ENCODE measurements at regions not wholly inside any gene's neighbourhood (a gene's known extent, or its start where the extent isn't known, plus 50 kb on each side); places are given as distances from the start of the nearest gene placed in this dataset.

DNA sequence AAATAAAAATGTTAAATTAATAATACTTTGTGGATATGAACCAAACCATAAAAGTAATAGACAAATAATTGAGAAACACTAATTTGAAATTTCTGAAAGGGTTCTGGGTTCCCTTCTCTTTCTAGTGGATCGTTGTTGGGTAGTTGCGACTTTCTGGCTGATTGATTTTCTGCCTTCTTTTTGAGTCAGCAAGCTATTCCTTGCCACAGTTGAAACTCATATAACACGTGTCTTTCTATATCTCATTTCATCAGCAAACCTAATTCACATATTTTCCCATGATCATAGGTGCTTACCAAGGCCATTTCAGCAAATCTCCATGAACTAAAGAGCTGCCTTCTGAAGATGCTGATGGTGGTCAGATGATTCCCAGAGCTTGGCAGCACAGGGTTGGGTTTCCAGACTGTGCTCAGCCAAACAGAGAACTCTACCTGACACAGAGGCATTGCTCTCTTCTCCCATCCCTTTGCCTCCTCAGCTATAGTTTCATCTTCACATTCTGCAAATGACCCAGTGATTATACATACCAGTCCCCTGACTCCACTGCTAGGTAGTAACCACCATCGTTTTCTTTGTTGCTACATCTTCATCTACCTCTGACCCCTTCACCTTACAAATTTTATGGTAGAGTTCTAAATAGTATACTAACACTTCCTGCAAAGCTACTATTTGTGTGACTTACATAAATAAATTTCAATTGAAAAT lies 383.9 kb upstream of the DPH6 start:
- peaks cover 0 to 2% of the 10 kb centered on the region in 2 donors for H3K9me3 Mint-ChIP-seq
- Histone ChIP-seq H3K4me3 (ENCODE audit: low read length) (no peak overlapping the region), H3K27me3 (ENCODE audit: control insufficient read depth, insufficient read depth, low read length) (no peaks in the 10 kb centered on the region), H3K9me3 (ENCODE audit: control insufficient read depth, insufficient read depth, low read length) (no peaks in the 10 kb centered on the region), H3K4me1 (ENCODE audit: control insufficient read depth, insufficient read depth, low read length) (no peaks in the 10 kb centered on the region), H3K36me3 (ENCODE audit: control insufficient read depth, insufficient read depth, low read length) (no peaks in the 10 kb centered on the region), H3K27ac (ENCODE audit: low read length) (no peak overlapping the region)
- no peak overlapping the region for H3K27ac Mint-ChIP-seq
- intact Hi-C loops (cut with micrococcal nuclease) = no loop called here
- H3K4me3 Mint-ChIP-seq = no peak overlapping the region
- no peak for TF ChIP-seq CTCF (IDR thresholded peaks at IDR 0.05)
- no peak for ATAC-seq
- no peaks in the 10 kb centered on the region for H3K4me1 Mint-ChIP-seq
- no peaks in the 10 kb centered on the region for H3K27me3 Mint-ChIP-seq (ENCODE audit: low read depth in 2 of 2)
- no peak for DNase-seq
- 79% methylated on average over 4 of the region's 4 CpGs for WGBS (ENCODE audit: insufficient coverage)
- no peaks in the 10 kb centered on the region for H3K36me3 Mint-ChIP-seq

DNA sequence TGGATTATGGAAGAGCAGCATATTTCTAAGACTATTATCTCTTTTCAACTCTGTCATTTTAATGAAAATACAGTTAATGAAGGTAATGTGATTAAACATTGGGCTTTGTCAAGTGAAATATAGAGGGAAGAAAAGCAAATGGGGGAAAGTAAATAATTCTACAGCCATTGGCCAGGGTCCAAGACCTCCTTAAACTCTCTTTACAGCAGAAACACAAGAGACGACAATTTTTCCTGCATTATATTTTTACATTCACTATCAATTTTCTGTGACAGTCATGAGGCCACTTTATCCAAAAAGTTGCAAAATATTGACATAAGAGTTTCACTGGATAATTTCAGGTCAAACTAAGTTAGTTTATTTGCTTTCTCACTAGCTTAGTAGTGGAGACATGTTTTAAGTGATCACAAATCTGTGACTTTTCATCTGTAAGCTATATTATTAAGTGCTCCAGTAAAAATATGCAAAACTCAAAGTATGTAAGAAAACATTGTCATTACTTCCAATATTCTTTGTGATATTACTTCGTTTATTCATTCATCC lies 385.9 kb upstream of the DPH6 start:
- H3K9me3 ChIP-seq (ENCODE audit: control insufficient read depth, insufficient read depth, low read length) = no peaks in the 10 kb centered on the region
- no peak for TF ChIP-seq CTCF (IDR thresholded peaks at IDR 0.05)
- H3K27ac Mint-ChIP-seq = no peak overlapping the region
- no peak for DNase-seq
- no peak overlapping the region for H3K27ac ChIP-seq (ENCODE audit: low read length)
- no peaks in the 10 kb centered on the region for H3K27me3 Mint-ChIP-seq (ENCODE audit: low read depth in 2 of 2)
- H3K4me1 ChIP-seq (ENCODE audit: control insufficient read depth, insufficient read depth, low read length) = no peaks in the 10 kb centered on the region
- H3K36me3 Mint-ChIP-seq = no peaks in the 10 kb centered on the region
- no peaks in the 10 kb centered on the region for H3K4me1 Mint-ChIP-seq
- 69% methylated on average over 2 of the region's 2 CpGs for WGBS (ENCODE audit: insufficient coverage)
- no peak overlapping the region for H3K4me3 Mint-ChIP-seq
- H3K36me3 ChIP-seq (ENCODE audit: control insufficient read depth, insufficient read depth, low read length) = no peaks in the 10 kb centered on the region
- no peak for ATAC-seq
- no peaks in the 10 kb centered on the region for H3K27me3 ChIP-seq (ENCODE audit: control insufficient read depth, insufficient read depth, low read length)
- intact Hi-C loops (cut with micrococcal nuclease) = no loop called here
- no peak overlapping the region for H3K4me3 ChIP-seq (ENCODE audit: low read length)
- peaks cover 0 to 2% of the 10 kb centered on the region in 2 donors for H3K9me3 Mint-ChIP-seq

DNA sequence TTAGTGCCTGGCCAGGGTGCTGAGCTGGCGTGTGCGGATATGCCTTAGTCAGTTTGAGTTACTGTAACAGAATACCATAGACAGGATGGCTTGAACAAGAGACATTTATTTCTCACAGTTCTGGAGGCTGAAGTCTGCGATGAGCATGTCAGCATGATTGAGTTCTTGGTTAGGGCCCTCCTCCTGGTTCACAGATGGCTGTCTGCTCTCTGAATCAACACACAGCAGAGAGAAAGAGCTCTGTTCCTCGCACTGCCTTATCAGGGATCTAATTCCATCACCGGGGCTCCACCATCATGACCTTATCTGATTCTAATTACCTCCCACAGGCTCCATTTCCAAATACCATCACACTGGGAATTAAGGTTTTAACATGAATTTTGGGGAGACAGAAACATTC lies 386.6 kb upstream of the DPH6 start:
- Histone ChIP-seq H3K4me3 (ENCODE audit: low read length) (no peak overlapping the region), H3K36me3 (ENCODE audit: control insufficient read depth, insufficient read depth, low read length) (no peaks in the 10 kb centered on the region), H3K27ac (ENCODE audit: low read length) (no peak overlapping the region), H3K9me3 (ENCODE audit: control insufficient read depth, insufficient read depth, low read length) (no peaks in the 10 kb centered on the region), H3K27me3 (ENCODE audit: control insufficient read depth, insufficient read depth, low read length) (no peaks in the 10 kb centered on the region), H3K4me1 (ENCODE audit: control insufficient read depth, insufficient read depth, low read length) (no peaks in the 10 kb centered on the region)
- ATAC-seq (no peak), DNase-seq (no peak)
- Mint-ChIP-seq H3K4me3 (no peak overlapping the region), H3K4me1 (no peaks in the 10 kb centered on the region), H3K36me3 (no peaks in the 10 kb centered on the region), H3K27me3 (ENCODE audit: low read depth in 2 of 2) (no peaks in the 10 kb centered on the region), H3K9me3 (peaks cover under 1 to 2% of the 10 kb centered on the region in 2 donors), H3K27ac (no peak overlapping the region)
- WGBS (ENCODE audit: insufficient coverage) = 69% methylated on average over 4 of the region's 5 CpGs
- intact Hi-C loops (cut with micrococcal nuclease) = no loop called here
- TF ChIP-seq CTCF (IDR thresholded peaks at IDR 0.05) = no peak

GRCh38 chr15:35933531-35933930 lies 387.6 kb upstream of the DPH6 start:
- H3K27ac Mint-ChIP-seq = no peak overlapping the region
- DNase-seq = no peak
- TF ChIP-seq CTCF (IDR thresholded peaks at IDR 0.05) = no peak
- H3K9me3 Mint-ChIP-seq = peaks cover 2 to 5% of the 10 kb centered on the region in 2 donors
- ATAC-seq = no peak
- no peaks in the 10 kb centered on the region for H3K36me3 Mint-ChIP-seq
- 74% methylated on average over 3 of the region's 3 CpGs for WGBS (ENCODE audit: insufficient coverage)
- H3K4me3 ChIP-seq (ENCODE audit: low read length) = no peak overlapping the region
- no peaks in the 10 kb centered on the region for H3K4me1 ChIP-seq (ENCODE audit: control insufficient read depth, insufficient read depth, low read length)
- intact Hi-C loops (cut with micrococcal nuclease) = no loop called here
- no peaks in the 10 kb centered on the region for H3K27me3 Mint-ChIP-seq (ENCODE audit: low read depth in 2 of 2)
- no peak overlapping the region for H3K4me3 Mint-ChIP-seq
- H3K4me1 Mint-ChIP-seq = no peaks in the 10 kb centered on the region
- no peaks in the 10 kb centered on the region for H3K9me3 ChIP-seq (ENCODE audit: control insufficient read depth, insufficient read depth, low read length)
- no peaks in the 10 kb centered on the region for H3K27me3 ChIP-seq (ENCODE audit: control insufficient read depth, insufficient read depth, low read length)
- H3K36me3 ChIP-seq (ENCODE audit: control insufficient read depth, insufficient read depth, low read length) = no peaks in the 10 kb centered on the region
- no peak overlapping the region for H3K27ac ChIP-seq (ENCODE audit: low read length)

Measured in natural killer cell (primary cell).